ENCODE measurements at regions not wholly inside any gene's neighbourhood (a gene's known extent, or its start where the extent isn't known, plus 50 kb on each side); places are given as distances from the start of the nearest gene placed in this dataset.
"Not testable (repeated sequence)": the region's sequence is repeated elsewhere in the genome, so short reads cannot be mapped to it uniquely, and the experiment has no call there.

DNA sequence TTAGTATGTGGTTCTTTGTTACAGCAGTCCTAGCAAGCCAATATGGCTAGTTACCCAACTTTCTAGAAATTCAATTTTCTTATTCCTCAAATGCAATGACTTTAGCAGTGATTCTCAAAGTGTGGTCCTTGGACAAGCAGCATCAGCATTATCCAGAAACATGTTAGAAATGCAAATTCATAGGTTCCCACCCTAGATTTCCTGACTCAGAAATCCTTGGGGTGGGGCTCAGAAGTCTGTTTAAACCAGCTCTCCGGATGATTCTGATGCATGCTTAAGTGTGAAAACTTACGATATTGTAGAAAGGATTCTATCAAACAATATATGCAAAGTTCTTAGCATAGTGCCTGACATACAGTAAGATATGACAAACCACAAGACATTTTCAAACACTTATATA, 757.1 kb downstream of the DHX35 start:
- DNase-seq: no peak

DNA sequence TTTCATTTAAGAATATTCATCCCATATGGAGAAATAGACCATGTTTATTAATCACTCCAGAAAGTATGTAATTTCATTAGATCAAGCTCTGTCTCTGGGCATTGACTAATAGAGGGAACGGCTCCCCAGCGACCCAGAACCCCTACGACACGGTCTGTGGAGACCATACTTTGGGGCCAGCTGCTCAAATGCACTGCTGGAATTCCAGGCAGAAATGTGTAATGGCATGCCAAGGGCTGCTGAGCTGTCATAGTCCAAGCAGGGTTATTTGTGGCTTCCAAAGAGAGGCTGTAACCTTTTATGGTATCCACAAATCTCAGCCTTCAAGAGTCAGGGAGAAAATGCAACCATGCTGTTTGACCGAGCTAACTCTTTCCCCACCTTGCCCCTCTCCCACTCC, 755.8 kb downstream of the DHX35 start:
- no peak for DNase-seq

DNA sequence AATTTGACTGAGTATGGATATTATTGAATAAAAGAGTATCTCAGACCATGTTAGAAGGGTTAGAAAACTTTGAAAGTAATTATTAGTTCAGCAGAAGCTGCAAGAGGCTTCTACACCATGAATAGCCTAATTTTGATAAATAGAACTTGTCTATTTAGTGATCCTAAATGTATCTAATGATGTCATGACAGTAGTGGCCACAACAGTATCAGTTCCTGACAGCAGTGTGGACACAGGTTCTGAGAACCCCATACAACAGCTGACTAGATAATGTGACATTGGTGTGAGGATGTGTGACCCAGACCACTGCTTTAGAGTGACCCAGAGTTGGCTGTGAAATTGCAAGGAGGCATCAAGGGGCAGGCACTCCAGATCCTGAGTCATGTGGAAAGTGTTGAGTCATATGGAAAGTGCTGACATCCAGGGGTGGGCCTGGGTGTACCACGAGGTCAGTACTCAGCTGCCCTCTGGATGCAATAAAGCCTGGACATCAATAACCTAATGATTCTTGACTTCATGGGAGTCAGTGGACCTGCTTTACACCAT, 754.7 kb downstream of the DHX35 start:
- no peak for DNase-seq

DNA sequence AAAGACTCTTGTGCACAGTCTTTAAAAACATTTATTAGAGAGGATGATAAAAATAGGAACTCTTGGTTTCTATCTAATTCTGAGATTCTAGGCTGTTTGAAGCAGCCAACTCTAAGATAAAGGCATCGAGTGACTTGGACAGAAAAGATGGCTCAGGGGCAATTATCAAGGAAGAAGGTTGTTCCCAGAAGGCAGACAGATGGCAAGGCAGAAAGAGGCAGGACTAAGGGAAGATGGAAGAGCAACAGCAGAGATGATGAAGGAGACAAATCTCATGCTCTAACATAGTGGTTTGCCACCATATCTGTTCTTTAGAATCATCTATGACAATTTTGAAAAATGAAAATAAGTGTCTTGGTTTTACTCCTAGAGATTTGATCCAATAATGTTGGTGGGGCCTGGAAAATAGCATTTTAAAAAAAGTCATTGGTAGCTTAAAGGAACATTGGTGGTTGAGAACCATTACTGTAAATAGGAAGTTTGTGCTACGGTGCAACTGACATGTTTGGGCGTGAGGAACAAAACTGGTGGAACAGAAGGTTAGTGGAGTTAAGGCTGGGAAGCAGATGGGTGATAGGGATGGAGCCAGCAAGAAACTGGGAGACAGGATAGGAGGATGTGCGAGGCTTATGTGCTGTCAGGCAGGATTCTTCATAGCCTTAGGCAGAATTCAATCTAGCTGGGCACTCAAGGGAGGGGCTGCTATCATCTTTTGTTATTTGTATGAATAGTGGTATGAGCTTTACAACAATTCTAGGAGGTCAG, 751.1 kb downstream of the DHX35 start:
- DNase-seq: no peak

- DNase-seq: no peak
These were observed 744.1 kb downstream of the DHX35 start for GRCh38 chr20:39706184-39706663.

DNA sequence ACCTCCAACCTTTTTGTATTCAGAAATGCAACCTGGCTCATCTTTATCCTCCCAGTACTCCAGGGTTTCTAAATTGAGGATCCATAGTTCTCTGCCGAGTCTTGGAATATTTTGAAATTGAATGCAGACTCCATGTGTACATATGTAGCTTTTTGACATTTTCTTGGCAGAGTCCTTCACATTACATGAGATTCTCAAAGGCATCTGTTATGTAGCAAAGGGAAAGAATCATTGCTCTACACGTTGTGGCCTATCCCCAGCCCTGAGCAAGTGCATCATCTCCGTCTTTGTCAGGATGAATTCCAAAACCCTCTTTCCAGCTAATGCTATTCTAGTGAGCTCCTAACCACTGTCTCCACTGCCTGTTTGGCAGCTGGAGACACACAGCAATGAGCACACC, 742.9 kb downstream of the DHX35 start:
- DNase-seq: no peak

DNA sequence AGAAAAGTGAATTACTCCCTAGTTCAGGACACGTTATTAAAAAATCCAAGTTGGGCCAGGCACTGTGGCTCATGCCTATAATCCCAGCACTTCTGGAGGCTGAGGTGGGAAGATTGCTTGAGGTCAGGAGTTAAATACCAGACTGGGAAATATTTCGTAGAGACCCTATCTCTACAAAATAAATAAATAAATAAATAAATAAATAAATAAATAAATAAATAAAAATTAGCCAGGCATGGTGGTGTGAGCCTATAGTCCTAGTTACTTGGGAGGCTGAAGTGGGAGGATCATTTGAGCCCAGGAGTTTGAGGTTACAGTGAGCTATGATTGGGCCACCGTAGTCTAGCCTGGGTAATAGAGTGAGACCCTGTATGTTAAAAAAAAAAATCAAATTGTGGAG, 741.2 kb downstream of the DHX35 start:
- DNase-seq: not testable (repeated sequence)

GRCh38 chr20:39702701-39703349, 740.7 kb downstream of the DHX35 start:
- no peak for DNase-seq

DNA sequence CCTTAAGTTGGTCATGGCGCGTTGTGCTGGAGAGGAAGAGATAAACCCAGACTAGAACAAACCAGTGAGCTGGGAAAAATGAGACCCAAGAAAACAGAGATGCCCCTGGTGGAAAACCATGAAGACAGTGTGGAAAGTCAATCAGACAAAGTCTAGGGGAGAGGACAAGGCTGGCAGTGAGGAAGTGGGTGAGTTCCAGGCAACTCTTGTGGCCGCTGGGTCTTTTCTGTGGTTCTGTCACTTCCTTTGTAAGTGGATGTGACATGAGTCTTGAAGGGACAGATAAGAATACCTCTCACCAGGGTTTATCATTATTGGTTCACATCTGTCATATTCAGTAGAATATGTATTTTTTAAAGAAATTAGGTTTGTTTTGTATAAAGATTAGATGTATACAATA, 738.4 kb downstream of the DHX35 start:
- DNase-seq: no peak

GRCh38 chr20:39699166-39699725, 737.1 kb downstream of the DHX35 start:
- no peak for DNase-seq

DNA sequence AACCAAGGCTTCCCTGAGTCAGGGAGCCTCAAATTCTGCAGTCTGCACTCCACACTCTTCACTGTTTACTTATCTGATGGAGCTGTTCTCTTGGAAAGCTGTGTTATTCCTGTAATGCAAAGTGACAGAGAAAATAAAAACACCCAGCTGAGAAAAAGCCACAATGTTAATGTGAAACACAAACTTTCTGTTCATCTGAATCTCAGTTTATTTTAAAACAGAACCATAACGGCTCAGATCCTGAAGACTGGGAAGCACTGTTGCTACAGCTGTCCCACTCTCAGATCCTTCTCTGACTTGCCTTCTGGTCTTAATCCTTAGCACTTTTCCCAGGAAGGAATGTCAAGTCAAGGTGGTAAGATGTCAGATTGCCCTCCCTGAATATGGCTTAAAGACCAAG, 736.6 kb downstream of the DHX35 start:
- no peak for DNase-seq

DNA sequence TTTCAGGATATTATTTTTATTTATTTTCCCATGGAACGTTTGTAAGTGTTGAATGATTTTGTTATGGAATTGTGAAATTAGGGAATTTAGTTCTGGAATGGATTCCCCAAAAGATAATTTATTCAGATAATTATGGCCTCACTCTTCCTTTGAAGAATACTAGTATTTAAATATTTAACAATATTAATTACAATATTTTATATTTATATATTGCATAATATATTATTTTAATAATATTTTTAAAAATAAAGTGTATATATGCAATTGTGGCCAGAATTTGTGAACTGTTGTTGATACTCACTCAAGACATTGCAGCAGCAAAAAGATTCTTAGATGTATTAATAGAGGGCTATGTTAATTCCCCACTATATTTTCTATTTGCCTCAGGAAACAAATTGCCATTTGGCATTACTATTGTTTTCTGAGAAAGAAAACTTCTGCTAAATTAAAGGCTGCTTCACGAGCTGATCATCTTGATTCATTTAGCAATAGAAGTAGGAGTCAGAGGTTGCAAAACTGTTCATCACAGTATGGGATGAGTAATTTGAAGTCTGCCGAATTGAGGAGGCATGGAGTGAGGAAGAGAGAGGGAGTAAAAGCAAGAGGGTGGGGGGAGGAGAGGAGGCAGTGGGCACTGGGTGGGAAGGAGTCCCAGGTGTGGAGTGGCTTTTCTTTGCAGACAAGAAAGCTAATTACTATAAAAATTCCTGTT, 729.2 kb downstream of the DHX35 start:
- no peak for DNase-seq

DNA sequence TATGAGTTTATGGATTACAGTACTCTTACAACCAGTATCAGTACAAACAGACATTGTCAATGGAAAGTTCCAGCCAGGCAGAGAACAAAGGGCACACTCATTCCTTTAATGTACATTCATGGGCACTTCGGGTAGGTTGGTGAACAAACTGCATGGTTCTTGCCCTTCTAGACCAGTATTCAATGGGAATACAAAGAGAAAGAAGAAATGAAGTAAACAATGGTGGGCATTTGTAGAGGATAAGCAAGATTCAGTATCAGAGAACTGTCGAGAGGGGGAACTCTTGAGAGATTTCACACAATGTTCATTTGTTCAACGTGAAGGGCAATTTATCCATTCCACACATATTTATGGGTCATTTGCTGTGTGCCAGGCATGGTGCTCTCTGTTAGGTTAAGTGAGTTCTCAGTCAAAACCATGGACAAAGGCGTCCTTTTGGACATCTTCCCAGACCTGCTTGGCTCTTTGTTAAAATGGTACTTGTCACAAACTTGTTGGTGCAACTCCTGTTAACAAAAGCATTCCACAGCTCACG, 714.8 kb downstream of the DHX35 start:
- DNase-seq: no peak

GRCh38 chr20:39676241-39676640, 714.1 kb downstream of the DHX35 start:
- DNase-seq: no peak

- no peak for DNase-seq
These were observed 712.7 kb downstream of the DHX35 start for GRCh38 chr20:39674842-39675241.

GRCh38 chr20:39670988-39671387, 708.8 kb downstream of the DHX35 start:
- no peak for DNase-seq

DNA sequence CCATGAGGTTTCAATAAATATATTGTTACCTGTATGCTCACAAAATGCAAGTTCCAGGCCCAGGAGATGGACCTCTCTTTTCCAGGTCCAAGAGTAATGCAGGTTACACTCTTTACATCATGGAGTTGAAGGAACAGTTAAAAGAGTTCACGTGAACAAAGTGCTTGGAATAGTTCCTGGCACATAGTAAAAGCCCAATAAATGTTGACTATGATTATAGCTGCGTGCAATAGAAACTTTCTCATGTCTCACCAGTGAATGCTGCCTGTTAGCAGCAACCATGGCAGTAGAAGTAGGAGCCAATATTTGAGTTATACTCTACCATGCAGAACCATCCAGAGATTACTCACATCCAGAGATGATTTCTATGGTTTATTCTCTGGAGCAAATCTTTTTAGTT, 707.5 kb downstream of the DHX35 start:
- no peak for DNase-seq

GRCh38 chr20:39668038-39668437, 705.9 kb downstream of the DHX35 start:
- no peak for DNase-seq

DNA sequence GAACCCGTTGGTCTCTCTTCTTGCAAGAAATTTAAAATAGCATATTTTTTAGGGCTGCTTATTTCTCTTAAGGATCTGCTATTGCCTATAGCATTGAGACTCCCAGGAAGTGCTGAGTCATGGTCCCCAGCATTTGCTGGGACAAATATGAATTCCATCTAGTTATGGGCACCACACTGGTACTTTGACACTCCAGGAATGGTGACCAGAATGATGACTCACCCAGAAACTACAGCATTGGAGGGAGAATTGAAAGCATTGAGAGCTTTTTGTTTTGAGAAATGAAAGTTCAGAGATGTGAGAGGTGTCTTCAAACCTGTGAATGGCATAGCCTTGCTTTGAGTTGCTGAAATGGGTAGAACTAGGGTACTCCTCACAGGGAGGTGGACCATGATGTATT, 699.7 kb downstream of the DHX35 start:
- no peak for DNase-seq

DNA sequence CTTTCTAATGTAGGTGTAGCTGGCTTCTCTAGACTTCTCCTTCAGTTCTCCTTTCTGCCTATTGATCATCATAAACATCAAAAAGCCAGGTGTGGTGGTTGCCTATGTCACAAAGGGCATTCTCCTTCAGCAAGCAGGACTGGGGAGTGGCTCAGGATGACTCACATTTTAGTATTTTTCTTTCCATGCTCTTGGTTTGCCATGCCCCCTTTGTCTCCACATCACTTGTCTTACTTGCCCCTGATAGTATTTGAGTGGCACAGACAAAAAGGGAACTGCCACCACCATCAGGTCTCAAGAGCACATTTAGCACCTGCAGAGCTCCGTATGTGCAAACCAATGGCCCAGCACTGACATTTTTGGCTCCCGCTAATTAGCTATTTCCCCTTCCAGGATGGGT, 698.8 kb downstream of the DHX35 start:
- DNase-seq: no peak

DNA sequence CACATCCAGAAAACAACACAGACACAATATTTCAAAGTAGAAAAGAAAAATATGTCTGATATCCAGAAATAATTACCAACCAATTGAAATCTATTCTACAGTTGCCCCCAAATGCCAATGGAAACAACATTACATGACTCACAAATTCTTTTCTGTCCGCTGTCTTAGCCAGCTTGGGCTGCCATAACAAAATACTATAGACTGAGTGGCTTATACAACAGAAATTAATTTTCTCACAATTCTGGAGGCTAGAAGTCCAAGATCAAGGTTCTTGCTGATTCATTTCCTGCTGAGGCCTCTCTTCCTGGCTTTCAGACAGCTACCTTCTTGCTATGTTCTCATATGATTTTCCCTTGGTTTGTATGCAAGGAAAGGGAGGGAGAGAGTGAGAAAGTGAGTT, 698.1 kb downstream of the DHX35 start:
- no peak for DNase-seq

DNA sequence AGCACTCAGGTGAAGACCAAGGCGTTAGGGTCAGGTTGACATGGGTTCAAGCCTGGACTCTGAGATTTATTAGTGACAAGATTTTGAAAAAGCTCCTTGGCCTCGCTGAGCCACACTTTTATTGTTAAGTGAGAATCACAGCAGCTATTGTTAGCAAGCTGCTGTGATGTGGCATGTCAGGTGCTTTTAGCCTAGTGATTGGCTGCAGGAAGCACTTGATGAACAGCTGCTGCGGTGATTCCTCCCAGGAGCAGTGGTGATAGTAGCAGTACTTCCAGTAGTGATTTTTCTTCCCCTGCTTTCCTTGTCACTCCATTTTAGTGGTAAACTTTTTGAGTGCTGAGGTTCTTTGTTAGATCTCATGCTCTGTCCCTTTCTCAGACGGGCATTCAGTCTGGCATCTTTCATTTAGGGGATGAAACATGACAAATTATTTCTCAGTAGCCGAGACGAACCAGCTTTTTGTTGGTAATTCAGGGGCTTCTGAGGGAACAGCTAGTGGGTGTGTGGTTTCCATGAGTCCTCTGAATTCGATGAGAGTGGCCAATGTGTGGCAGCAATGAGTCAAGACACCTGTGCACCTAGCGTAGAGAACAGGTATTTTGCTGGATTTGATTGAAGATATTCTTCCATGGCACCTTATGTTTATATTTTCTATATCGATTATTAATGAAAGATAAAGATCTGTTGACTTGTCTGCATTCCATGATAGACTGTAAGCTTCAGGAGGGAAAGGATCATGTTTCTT, 696.7 kb downstream of the DHX35 start:
- DNase-seq: no peak

Measured in CD4-positive, alpha-beta T cell treated with Interleukin-15 for 1 hour (primary cell).